Neuronal stem cell (in vitro differentiated cells): ENCODE measurements at regions not wholly inside any gene's neighbourhood (a gene's known extent, or its start where the extent isn't known, plus 50 kb on each side); places are given as distances from the start of the nearest gene placed in this dataset.
"Not testable (repeated sequence)": the region's sequence is repeated elsewhere in the genome, so short reads cannot be mapped to it uniquely, and the experiment has no call there.

Experiments used
- DNase-seq: peaks from one replicate; pipeline ENCODE4 v3.0.0-alpha.2; 2013; ENCODE audit warnings: low spot score
- H2AFZ ChIP-seq: one replicate; pipeline ENCODE4 v1.6.1; 2013; ENCODE audit warnings: mild to moderate bottlenecking, low read length, inconsistent platforms
- H2AK5ac ChIP-seq: 2 replicates; pipeline ENCODE4 v1.6.1; 2013; ENCODE audit warnings: low read depth, mild to moderate bottlenecking, inconsistent platforms, low read length, moderate library complexity, mixed read lengths
- H2BK120ac ChIP-seq: 2 replicates; pipeline ENCODE4 v1.6.1; 2013; ENCODE audit warnings: low read depth, mild to moderate bottlenecking, inconsistent platforms, low read length, moderate library complexity, mixed read lengths
- H2BK12ac ChIP-seq: one replicate; pipeline ENCODE4 v1.6.1; 2013; ENCODE audit warnings: low read length, inconsistent platforms
- H2BK15ac ChIP-seq: 2 replicates; pipeline ENCODE4 v1.6.1; 2013; ENCODE audit warnings: mild to moderate bottlenecking, low read length, inconsistent platforms, mixed read lengths
- H2BK5ac ChIP-seq: one replicate; pipeline ENCODE4 v1.6.1; 2013; ENCODE audit warnings: inconsistent platforms, mild to moderate bottlenecking, low read length, moderate library complexity
- H3K14ac ChIP-seq: one replicate; pipeline ENCODE4 v1.6.1; 2013; ENCODE audit warnings: low read length, inconsistent platforms
- H3K18ac ChIP-seq: 2 replicates; pipeline ENCODE4 v1.6.1; 2013; ENCODE audit warnings: low read length, inconsistent platforms
- H3K23ac ChIP-seq: 2 replicates; pipeline ENCODE4 v1.6.1; 2013; ENCODE audit warnings: low read depth, mild to moderate bottlenecking, mixed read lengths, low read length, inconsistent platforms; ENCODE audit not compliant: poor library complexity
- H3K27ac ChIP-seq: replicated peaks from 3 replicates; pipeline ENCODE4 v1.5.1; 2013; ENCODE audit warnings: low read length, inconsistent platforms
- H3K27me3 ChIP-seq, 3 experiments: 2 replicates each; pipeline ENCODE4 v1.6.1; 2013; ENCODE audit warnings: low read length in 3 of 3, mild to moderate bottlenecking in 2 of 3, inconsistent platforms in 1 of 3, low read depth in 1 of 3, mixed read lengths in 1 of 3, moderate library complexity in 1 of 3; ENCODE audit not compliant: control insufficient read depth in 3 of 3, insufficient read depth in 3 of 3
- H3K36me3 ChIP-seq, 2 donors: replicated peaks in 1 of 2; 2 replicates each; pipeline ENCODE4 v1.6.1; 2013; ENCODE audit warnings: low read length in 2 of 2; ENCODE audit not compliant: control insufficient read depth in 2 of 2, insufficient read depth in 2 of 2
- H3K4ac ChIP-seq: 2 replicates; pipeline ENCODE4 v1.6.1; 2013; ENCODE audit warnings: inconsistent platforms, mild to moderate bottlenecking, low read length, moderate library complexity
- H3K4me1 ChIP-seq, 2 donors: 1 replicate in 1 of 2; 2 replicates in 1 of 2; pipeline ENCODE4 v1.6.1; 2013; ENCODE audit warnings: low read length in 2 of 2, low read depth in 1 of 2; ENCODE audit not compliant: control insufficient read depth in 2 of 2, insufficient read depth in 1 of 2
- H3K4me2 ChIP-seq: one replicate; pipeline ENCODE4 v1.6.1; 2013; ENCODE audit warnings: mild to moderate bottlenecking, low read length, inconsistent platforms; ENCODE audit not compliant: insufficient read depth, poor library complexity, severe bottlenecking
- H3K4me3 ChIP-seq, 2 donors: 2 replicates each; pipeline ENCODE4 v1.5.1; 2013; ENCODE audit warnings: low read length in 2 of 2, mild to moderate bottlenecking in 2 of 2, inconsistent platforms in 1 of 2, moderate library complexity in 1 of 2
- H3K79me1 ChIP-seq: one replicate; pipeline ENCODE4 v1.6.1; 2013; ENCODE audit warnings: low read depth, mild to moderate bottlenecking, inconsistent platforms, low read length, moderate library complexity
- H3K9ac ChIP-seq: one replicate; pipeline ENCODE4 v1.6.1; 2013; ENCODE audit warnings: mild to moderate bottlenecking, low read depth, low read length, inconsistent platforms; ENCODE audit not compliant: poor library complexity
- H3K9me3 ChIP-seq, 2 donors: replicated peaks in 1 of 2; 2 replicates each; pipeline versions ENCODE3 to v1.6.1; 2013; ENCODE audit warnings: low read length in 2 of 2, mild to moderate bottlenecking in 2 of 2, inconsistent platforms in 1 of 2, low read depth in 1 of 2, mixed read lengths in 1 of 2, moderate library complexity in 1 of 2; ENCODE audit not compliant: control insufficient read depth in 2 of 2, insufficient read depth in 1 of 2
- H4K8ac ChIP-seq: one replicate; pipeline ENCODE4 v1.6.1; 2013; ENCODE audit warnings: low read depth, mild to moderate bottlenecking, inconsistent platforms, low read length, moderate library complexity
- H4K91ac ChIP-seq: one replicate; pipeline ENCODE4 v1.6.1; 2013; ENCODE audit warnings: low read length, low read depth, mild to moderate bottlenecking, inconsistent platforms; ENCODE audit not compliant: poor library complexity
- WGBS, 2 donors: extraction: QIAGEN DNeasy Blood & Tissue Kit; methylation state at CpG; one replicate each; pipeline ENCODE4 v1.1.7; 2013; ENCODE audit warnings: missing lambda C conversion rate in 2 of 2, mixed read lengths in 1 of 2; ENCODE audit not compliant: insufficient read length in 2 of 2, insufficient replicate concordance in 1 of 2; ENCODE audit errors: extremely low coverage in 2 of 2; 5-methylcytosine and 5-hydroxymethylcytosine counted together

- not testable (repeated sequence) for H3K9ac ChIP-seq, H3K27me3 ChIP-seq, H3K4ac ChIP-seq, H4K91ac ChIP-seq, H3K23ac ChIP-seq, H3K4me1 ChIP-seq, H3K4me2 ChIP-seq, H2BK15ac ChIP-seq, H3K14ac ChIP-seq, H4K8ac ChIP-seq, H3K79me1 ChIP-seq, H3K18ac ChIP-seq, H3K9me3 ChIP-seq, DNase-seq, H2AK5ac ChIP-seq, H3K36me3 ChIP-seq, H3K27ac ChIP-seq, H2BK5ac ChIP-seq, H2BK120ac ChIP-seq, H3K4me3 ChIP-seq, H2BK12ac ChIP-seq
- H2AFZ ChIP-seq = peak overlapping the region; percentile 75
- no CpG with 5 or more reads among the region's 8 CpGs for whole genome bisulfite sequencing, 2 donors
Measured at GRCh38 chr13:22814433-22814832, 366.3 kb upstream of the SGCG start.

- Histone ChIP-seq H3K79me1 (no peaks in the 10 kb centered on the region), H4K8ac (no peak overlapping the region), H3K9me3 (no peaks in the 10 kb centered on the region), H3K27ac (no peak overlapping the region), H4K91ac (no peak overlapping the region), H2BK120ac (no peak overlapping the region), H2AK5ac (no peak overlapping the region), H3K4me1 (no peaks in the 10 kb centered on the region), H3K4me3 (no peak overlapping the region), H3K18ac (no peak overlapping the region), H2AFZ (no peak overlapping the region), H3K23ac (no peak overlapping the region), H2BK15ac (no peak overlapping the region), H3K36me3 (no peaks in the 10 kb centered on the region), H2BK5ac (no peak overlapping the region), H3K9ac (no peak overlapping the region), H3K4me2 (no peak overlapping the region), H3K14ac (no peak overlapping the region), H2BK12ac (no peak overlapping the region), H3K27me3 (no peaks in the 10 kb centered on the region), H3K4ac (no peak overlapping the region)
- no peak for DNase-seq
- no CpG with 5 or more reads among the region's 2 CpGs for WGBS, 2 donors
Measured at GRCh38 chr13:22821589-22821988, 359.2 kb upstream of the SGCG start.

GRCh38 chr13:22825186-22825585, 355.6 kb upstream of the SGCG start:
- Histone ChIP-seq H2BK120ac (no peak overlapping the region), H3K79me1 (no peaks in the 10 kb centered on the region), H2AFZ (no peak overlapping the region), H3K14ac (no peak overlapping the region), H2BK12ac (no peak overlapping the region), H3K9ac (no peak overlapping the region), H3K27ac (no peak overlapping the region), H4K91ac (no peak overlapping the region), H3K4me2 (no peak overlapping the region), H3K4ac (no peak overlapping the region), H4K8ac (no peak overlapping the region), H3K23ac (no peak overlapping the region), H3K4me1 (no peaks in the 10 kb centered on the region), H3K18ac (no peak overlapping the region), H3K36me3 (no peaks in the 10 kb centered on the region), H3K27me3 (no peaks in the 10 kb centered on the region), H2BK15ac (no peak overlapping the region), H2AK5ac (no peak overlapping the region), H3K9me3 (no peaks in the 10 kb centered on the region), H3K4me3 (no peak overlapping the region), H2BK5ac (no peak overlapping the region)
- DNase-seq = no peak
- no CpG with 5 or more reads among the region's 1 CpG for WGBS, 2 donors

GRCh38 chr13:22828081-22828480, 352.7 kb upstream of the SGCG start:
- Histone ChIP-seq H2BK120ac (no peak overlapping the region), H3K36me3 (no peaks in the 10 kb centered on the region), H3K23ac (no peak overlapping the region), H3K27ac (no peak overlapping the region), H3K14ac (no peak overlapping the region), H3K9ac (no peak overlapping the region), H3K4me1 (no peaks in the 10 kb centered on the region), H3K4ac (no peak overlapping the region), H3K4me3 (no peak overlapping the region), H3K9me3 (no peaks in the 10 kb centered on the region), H3K18ac (no peak overlapping the region), H3K79me1 (no peaks in the 10 kb centered on the region), H4K91ac (no peak overlapping the region), H3K4me2 (no peak overlapping the region), H2BK12ac (no peak overlapping the region), H3K27me3 (no peaks in the 10 kb centered on the region), H4K8ac (no peak overlapping the region), H2BK5ac (no peak overlapping the region), H2BK15ac (no peak overlapping the region), H2AK5ac (no peak overlapping the region), H2AFZ (no peak overlapping the region)
- DNase-seq = no peak
- WGBS, 2 donors = no CpG with 5 or more reads among the region's 2 CpGs
